ENCODE measurements at regions not wholly inside any gene's neighbourhood (a gene's known extent, or its start where the extent isn't known, plus 50 kb on each side); places are given as distances from the start of the nearest gene placed in this dataset.
A peak's percentile ranks its signal among the peaks of the same experiment; 100 is the strongest.

DNA sequence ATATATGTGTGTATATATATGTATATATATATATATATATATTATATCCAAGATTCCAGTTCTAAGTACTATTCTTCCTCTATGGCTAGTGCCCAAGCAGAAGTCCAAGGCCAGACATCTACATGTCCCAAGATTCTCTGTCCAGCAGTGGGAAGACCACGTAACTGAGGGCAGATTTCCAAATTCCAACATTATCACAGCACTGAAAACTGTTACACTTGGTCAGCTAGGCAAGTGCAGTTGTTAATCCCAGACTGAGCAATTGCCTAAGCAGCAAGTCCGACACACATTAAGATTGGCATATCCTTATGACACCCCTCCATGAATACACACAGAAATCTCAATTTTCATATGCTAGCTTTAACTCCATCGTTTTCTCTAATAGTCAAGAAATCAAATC, 1148.5 kb downstream of the IGSF11 start (continued):
- TF ChIP-seq ZNF8 (CRISPR knock-in tag; IDR thresholded peaks at IDR 0.05), result no peak
- TF ChIP-seq, protein P1, sequence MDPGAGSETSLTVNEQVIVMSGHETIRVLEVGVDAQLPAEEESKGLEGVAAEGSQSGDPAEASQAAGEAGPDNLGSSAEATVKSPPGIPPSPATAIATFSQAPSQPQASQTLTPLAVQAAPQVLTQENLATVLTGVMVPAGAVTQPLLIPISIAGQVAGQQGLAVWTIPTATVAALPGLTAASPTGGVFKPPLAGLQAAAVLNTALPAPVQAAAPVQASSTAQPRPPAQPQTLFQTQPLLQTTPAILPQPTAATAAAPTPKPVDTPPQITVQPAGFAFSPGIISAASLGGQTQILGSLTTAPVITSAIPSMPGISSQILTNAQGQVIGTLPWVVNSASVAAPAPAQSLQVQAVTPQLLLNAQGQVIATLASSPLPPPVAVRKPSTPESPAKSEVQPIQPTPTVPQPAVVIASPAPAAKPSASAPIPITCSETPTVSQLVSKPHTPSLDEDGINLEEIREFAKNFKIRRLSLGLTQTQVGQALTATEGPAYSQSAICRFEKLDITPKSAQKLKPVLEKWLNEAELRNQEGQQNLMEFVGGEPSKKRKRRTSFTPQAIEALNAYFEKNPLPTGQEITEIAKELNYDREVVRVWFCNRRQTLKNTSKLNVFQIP (CRISPR knock-in tag; IDR thresholded peaks at IDR 0.05; ENCODE audit: borderline replicate concordance, low read depth), result no peak
- TF ChIP-seq RARB (CRISPR knock-in tag; IDR thresholded peaks at IDR 0.05), result no peak
- TF ChIP-seq BACH2 (CRISPR knock-in tag; IDR thresholded peaks at IDR 0.05; ENCODE audit: borderline replicate concordance), result no peak
- TF ChIP-seq ZNF565 (CRISPR knock-in tag; conservative IDR thresholded peaks at IDR 0.05; ENCODE audit: low read depth), result no peak
- no peak for TF ChIP-seq PPARA (CRISPR knock-in tag; IDR thresholded peaks at IDR 0.05; ENCODE audit: borderline replicate concordance)
- TF ChIP-seq, protein P2, sequence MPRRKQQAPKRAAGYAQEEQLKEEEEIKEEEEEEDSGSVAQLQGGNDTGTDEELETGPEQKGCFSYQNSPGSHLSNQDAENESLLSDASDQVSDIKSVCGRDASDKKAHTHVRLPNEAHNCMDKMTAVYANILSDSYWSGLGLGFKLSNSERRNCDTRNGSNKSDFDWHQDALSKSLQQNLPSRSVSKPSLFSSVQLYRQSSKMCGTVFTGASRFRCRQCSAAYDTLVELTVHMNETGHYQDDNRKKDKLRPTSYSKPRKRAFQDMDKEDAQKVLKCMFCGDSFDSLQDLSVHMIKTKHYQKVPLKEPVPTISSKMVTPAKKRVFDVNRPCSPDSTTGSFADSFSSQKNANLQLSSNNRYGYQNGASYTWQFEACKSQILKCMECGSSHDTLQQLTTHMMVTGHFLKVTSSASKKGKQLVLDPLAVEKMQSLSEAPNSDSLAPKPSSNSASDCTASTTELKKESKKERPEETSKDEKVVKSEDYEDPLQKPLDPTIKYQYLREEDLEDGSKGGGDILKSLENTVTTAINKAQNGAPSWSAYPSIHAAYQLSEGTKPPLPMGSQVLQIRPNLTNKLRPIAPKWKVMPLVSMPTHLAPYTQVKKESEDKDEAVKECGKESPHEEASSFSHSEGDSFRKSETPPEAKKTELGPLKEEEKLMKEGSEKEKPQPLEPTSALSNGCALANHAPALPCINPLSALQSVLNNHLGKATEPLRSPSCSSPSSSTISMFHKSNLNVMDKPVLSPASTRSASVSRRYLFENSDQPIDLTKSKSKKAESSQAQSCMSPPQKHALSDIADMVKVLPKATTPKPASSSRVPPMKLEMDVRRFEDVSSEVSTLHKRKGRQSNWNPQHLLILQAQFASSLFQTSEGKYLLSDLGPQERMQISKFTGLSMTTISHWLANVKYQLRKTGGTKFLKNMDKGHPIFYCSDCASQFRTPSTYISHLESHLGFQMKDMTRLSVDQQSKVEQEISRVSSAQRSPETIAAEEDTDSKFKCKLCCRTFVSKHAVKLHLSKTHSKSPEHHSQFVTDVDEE (CRISPR knock-in tag; IDR thresholded peaks at IDR 0.05), result no peak
- no peak for TF ChIP-seq ARNTL (CRISPR knock-in tag; IDR thresholded peaks at IDR 0.05; ENCODE audit: borderline replicate concordance, low read depth)

DNA sequence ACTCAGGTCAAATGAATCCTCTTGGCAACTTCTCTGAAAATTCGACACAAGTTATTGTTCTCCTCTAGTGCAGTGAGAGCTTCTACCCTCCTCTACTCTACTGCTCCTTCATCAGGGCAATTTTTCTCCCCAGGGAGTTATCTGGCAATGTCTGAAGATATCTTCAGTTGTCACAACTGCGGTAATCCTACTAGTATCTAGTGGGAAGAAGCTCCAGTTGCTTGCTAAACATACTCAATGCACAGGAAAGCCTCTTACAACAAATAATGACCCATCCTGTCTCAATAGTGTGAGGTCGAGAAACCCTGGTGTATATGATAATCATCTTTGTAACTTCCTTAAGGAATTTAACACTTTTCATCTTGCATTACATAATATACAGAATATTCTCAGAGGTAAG, 1147.6 kb downstream of the IGSF11 start:
- no peak for TF ChIP-seq TCF4 (CRISPR knock-in tag; IDR thresholded peaks at IDR 0.05; ENCODE audit: borderline replicate concordance)
- no peak for TF ChIP-seq ZC3H10 (CRISPR knock-in tag; IDR thresholded peaks at IDR 0.05)
- no peak for TF ChIP-seq ZFP30 (CRISPR knock-in tag; IDR thresholded peaks at IDR 0.05)
- no peak for TF ChIP-seq BACH2 (CRISPR knock-in tag; IDR thresholded peaks at IDR 0.05; ENCODE audit: borderline replicate concordance)
- TF ChIP-seq ZNF8 (CRISPR knock-in tag; IDR thresholded peaks at IDR 0.05), result no peak
- no peak for TF ChIP-seq CSDC2 (CRISPR knock-in tag; IDR thresholded peaks at IDR 0.05)
- TF ChIP-seq, protein P1 (CRISPR knock-in tag; IDR thresholded peaks at IDR 0.05; ENCODE audit: borderline replicate concordance, low read depth), result no peak
- TF ChIP-seq TOX (CRISPR knock-in tag; IDR thresholded peaks at IDR 0.05; ENCODE audit: borderline replicate concordance), result no peak
- TF ChIP-seq, protein P2 (CRISPR knock-in tag; IDR thresholded peaks at IDR 0.05), result no peak
- no peak for ATAC-seq

DNA sequence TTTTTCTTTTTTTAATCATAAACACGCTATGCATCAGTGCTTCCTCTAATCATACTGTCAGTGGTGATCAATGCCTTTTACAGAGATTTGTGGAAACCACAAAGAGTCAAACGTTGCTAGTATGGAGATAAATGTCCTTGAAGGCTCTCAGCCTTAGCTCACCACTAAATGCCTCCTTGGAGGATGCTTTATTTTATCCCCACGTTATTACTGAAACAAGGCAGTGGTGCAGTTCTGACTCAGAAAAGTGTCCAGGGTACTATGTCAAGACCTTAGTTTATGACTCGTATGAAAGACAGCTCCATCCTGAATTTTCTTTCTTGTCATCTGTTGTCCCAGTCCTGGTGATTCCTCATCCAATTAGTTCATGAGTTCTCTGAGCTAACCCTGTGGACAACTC, 1146.7 kb downstream of the IGSF11 start:
- peak; percentile 54 for ATAC-seq
- TF ChIP-seq ZNF70 (CRISPR knock-in tag; IDR thresholded peaks at IDR 0.05) (no peak), ZFP3 (CRISPR knock-in tag; IDR thresholded peaks at IDR 0.05) (no peak), GLIS3 (CRISPR knock-in tag; IDR thresholded peaks at IDR 0.05) (no peak), ZFP30 (CRISPR knock-in tag; IDR thresholded peaks at IDR 0.05) (no peak), RARB (CRISPR knock-in tag; IDR thresholded peaks at IDR 0.05) (no peak), ZNF565 (CRISPR knock-in tag; conservative IDR thresholded peaks at IDR 0.05; ENCODE audit: low read depth) (no peak), ZNF8 (CRISPR knock-in tag; IDR thresholded peaks at IDR 0.05) (no peak), TCF4 (CRISPR knock-in tag; IDR thresholded peaks at IDR 0.05; ENCODE audit: borderline replicate concordance) (no peak)
- TF ChIP-seq, protein P2 (CRISPR knock-in tag; IDR thresholded peaks at IDR 0.05), result no peak
- TF ChIP-seq, protein P3, sequence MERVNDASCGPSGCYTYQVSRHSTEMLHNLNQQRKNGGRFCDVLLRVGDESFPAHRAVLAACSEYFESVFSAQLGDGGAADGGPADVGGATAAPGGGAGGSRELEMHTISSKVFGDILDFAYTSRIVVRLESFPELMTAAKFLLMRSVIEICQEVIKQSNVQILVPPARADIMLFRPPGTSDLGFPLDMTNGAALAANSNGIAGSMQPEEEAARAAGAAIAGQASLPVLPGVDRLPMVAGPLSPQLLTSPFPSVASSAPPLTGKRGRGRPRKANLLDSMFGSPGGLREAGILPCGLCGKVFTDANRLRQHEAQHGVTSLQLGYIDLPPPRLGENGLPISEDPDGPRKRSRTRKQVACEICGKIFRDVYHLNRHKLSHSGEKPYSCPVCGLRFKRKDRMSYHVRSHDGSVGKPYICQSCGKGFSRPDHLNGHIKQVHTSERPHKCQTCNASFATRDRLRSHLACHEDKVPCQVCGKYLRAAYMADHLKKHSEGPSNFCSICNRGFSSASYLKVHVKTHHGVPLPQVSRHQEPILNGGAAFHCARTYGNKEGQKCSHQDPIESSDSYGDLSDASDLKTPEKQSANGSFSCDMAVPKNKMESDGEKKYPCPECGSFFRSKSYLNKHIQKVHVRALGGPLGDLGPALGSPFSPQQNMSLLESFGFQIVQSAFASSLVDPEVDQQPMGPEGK (CRISPR knock-in tag; IDR thresholded peaks at IDR 0.05; ENCODE audit: borderline replicate concordance), result no peak
- TF ChIP-seq, protein P1 (CRISPR knock-in tag; IDR thresholded peaks at IDR 0.05; ENCODE audit: borderline replicate concordance, low read depth), result no peak
- TF ChIP-seq, protein P4, sequence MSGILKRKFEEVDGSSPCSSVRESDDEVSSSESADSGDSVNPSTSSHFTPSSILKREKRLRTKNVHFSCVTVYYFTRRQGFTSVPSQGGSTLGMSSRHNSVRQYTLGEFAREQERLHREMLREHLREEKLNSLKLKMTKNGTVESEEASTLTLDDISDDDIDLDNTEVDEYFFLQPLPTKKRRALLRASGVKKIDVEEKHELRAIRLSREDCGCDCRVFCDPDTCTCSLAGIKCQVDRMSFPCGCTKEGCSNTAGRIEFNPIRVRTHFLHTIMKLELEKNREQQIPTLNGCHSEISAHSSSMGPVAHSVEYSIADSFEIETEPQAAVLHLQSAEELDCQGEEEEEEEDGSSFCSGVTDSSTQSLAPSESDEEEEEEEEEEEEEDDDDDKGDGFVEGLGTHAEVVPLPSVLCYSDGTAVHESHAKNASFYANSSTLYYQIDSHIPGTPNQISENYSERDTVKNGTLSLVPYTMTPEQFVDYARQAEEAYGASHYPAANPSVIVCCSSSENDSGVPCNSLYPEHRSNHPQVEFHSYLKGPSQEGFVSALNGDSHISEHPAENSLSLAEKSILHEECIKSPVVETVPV (CRISPR knock-in tag; IDR thresholded peaks at IDR 0.05), result no peak

Measured in SK-N-SH treated with all-trans-retinoic acid at 6 μM for 48 hours (cell line).